Thoracic aorta (tissue), 2 donors: ENCODE measurements at regions not wholly inside any gene's neighbourhood (a gene's known extent, or its start where the extent isn't known, plus 50 kb on each side); places are given as distances from the start of the nearest gene placed in this dataset.

Source experiments
- ATAC-seq: fragments of 150-250 bp; one replicate; pipeline ENCODE4 v1.8.0; 2017; ENCODE audit warnings: low read depth; ENCODE audit not compliant: insufficient number of reproducible peaks, low FRiP score
- DNase-seq: peaks from one replicate; pipeline ENCODE4 v3.0.0-alpha.2; 2020; ENCODE audit warnings: low spot score
- H3K27ac ChIP-seq, 2 donors: fragments of 200-600 bp; sonication (generic); 1 replicate in 1 of 2; 2 replicates in 1 of 2; pipeline ENCODE4 v1.5.1; 2016; ENCODE audit warnings: mild to moderate bottlenecking in 2 of 2, moderate library complexity in 2 of 2
- H3K27me3 ChIP-seq: fragments of 200-600 bp; sonication (generic); replicated peaks from 2 replicates; pipeline ENCODE4 v1.6.0; 2016; ENCODE audit warnings: mild to moderate bottlenecking; ENCODE audit not compliant: insufficient read depth
- H3K36me3 ChIP-seq: fragments of 200-600 bp; sonication (generic); one replicate; pipeline ENCODE4 v1.5.1; 2016
- H3K4me1 ChIP-seq, 2 donors: fragments of 200-600 bp; sonication (generic); 1 replicate in 1 of 2; 2 replicates in 1 of 2; pipeline versions ENCODE4 v1.5.1 to v1.6.0; 2016; ENCODE audit warnings: low read depth in 2 of 2, mild to moderate bottlenecking in 1 of 2; ENCODE audit not compliant: control insufficient read depth in 1 of 2
- H3K4me3 ChIP-seq: fragments of 200-600 bp; sonication (generic); 2 replicates; pipeline ENCODE4 v1.5.1; 2016; ENCODE audit warnings: mild to moderate bottlenecking
- H3K9me3 ChIP-seq: fragments of 200-600 bp; sonication (generic); 2 replicates; pipeline ENCODE4 v1.5.1; 2016
- CTCF ChIP-seq: fragments of 200-600 bp; sonication (generic); IDR thresholded peaks from one replicate; pipeline ENCODE4 v1.5.1; 2019; ENCODE audit warnings: antibody characterized with exemption

- H3K4me1 ChIP-seq: no peaks in the 10 kb centered on the region
- H3K4me3 ChIP-seq: no peak overlapping the region
- no peaks in the 10 kb centered on the region for H3K36me3 ChIP-seq
- no peaks in the 10 kb centered on the region for H3K9me3 ChIP-seq
- no peak for DNase-seq
- no peaks in the 10 kb centered on the region for H3K27me3 ChIP-seq
- TF ChIP-seq CTCF: no peak
- H3K27ac ChIP-seq: no peak overlapping the region
- ATAC-seq: no peak
These were observed 230.5 kb downstream of the ERMARD start for GRCh38 chr6:169981969-169982368.

GRCh38 chr6:169981568-169981967 is 230.1 kb downstream of the ERMARD start:
- no peaks in the 10 kb centered on the region for H3K4me1 ChIP-seq
- DNase-seq (no peak), ATAC-seq (no peak)
- H3K27ac ChIP-seq: no peak overlapping the region
- TF ChIP-seq CTCF: no peak
- H3K36me3 ChIP-seq: no peaks in the 10 kb centered on the region
- H3K4me3 ChIP-seq: no peak overlapping the region
- H3K27me3 ChIP-seq: no peaks in the 10 kb centered on the region
- H3K9me3 ChIP-seq: no peaks in the 10 kb centered on the region

- Histone ChIP-seq H3K4me3 (no peak overlapping the region), H3K27me3 (no peaks in the 10 kb centered on the region), H3K9me3 (no peaks in the 10 kb centered on the region), H3K27ac (no peak overlapping the region), H3K4me1 (no peaks in the 10 kb centered on the region), H3K36me3 (no peaks in the 10 kb centered on the region)
- DNase-seq (no peak), ATAC-seq (no peak)
- no peak for TF ChIP-seq CTCF
These were observed 229.5 kb downstream of the ERMARD start for GRCh38 chr6:169980826-169981450.

- ATAC-seq (no peak), DNase-seq (no peak)
- TF ChIP-seq CTCF: no peak
- H3K27ac ChIP-seq: no peak overlapping the region
- H3K36me3 ChIP-seq: no peaks in the 10 kb centered on the region
- H3K4me3 ChIP-seq: no peak overlapping the region
- no peaks in the 10 kb centered on the region for H3K27me3 ChIP-seq
- H3K4me1 ChIP-seq: no peaks in the 10 kb centered on the region
- no peaks in the 10 kb centered on the region for H3K9me3 ChIP-seq
These were observed 228.5 kb downstream of the ERMARD start for GRCh38 chr6:169979873-169980432.

DNA sequence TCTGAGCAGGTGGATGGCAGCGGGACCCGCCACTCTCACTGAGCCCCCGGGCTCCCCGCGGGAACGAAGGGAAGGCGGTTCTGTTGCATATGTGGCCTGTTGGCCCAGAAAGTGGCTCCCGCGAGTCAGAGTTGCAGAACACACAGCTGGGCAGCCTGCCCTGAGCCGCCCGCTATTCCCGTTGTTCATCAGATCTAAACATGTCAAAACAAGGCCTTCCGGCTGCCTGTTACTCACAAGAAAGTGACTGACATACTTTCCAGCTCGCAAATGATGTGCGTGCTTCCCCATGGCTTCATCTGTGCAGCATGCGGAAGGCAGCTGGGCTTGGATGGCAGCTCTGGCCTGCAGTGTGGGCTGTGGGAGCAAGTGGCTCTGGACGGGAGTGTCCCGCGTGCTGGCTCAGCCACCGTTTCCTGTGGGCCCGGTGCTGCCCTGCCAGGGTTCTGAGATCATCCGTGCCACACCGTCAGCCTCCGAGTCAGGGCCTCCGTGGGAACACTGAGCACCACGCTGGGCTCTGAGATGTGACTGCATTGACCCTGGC is 227.3 kb downstream of the ERMARD start:
- H3K4me1 ChIP-seq: no peaks in the 10 kb centered on the region
- no peaks in the 10 kb centered on the region for H3K27me3 ChIP-seq
- TF ChIP-seq CTCF: no peak
- no peak overlapping the region for H3K27ac ChIP-seq
- ATAC-seq: no peak
- no peaks in the 10 kb centered on the region for H3K9me3 ChIP-seq
- no peaks in the 10 kb centered on the region for H3K36me3 ChIP-seq
- DNase-seq: no peak
- no peak overlapping the region for H3K4me3 ChIP-seq
